GM20000 (cell line): ENCODE measurements at regions not wholly inside any gene's neighbourhood (a gene's known extent, or its start where the extent isn't known, plus 50 kb on each side); places are given as distances from the start of the nearest gene placed in this dataset.

Experiments
- DNase-seq: peaks from one replicate; pipeline ENCODE4 v3.0.0; 2012; ENCODE audit warnings: low spot score
- CTCF ChIP-seq: IDR thresholded peaks from 2 replicates; pipeline ENCODE4 v1.5.1; 2012; ENCODE audit warnings: mild to moderate bottlenecking, control low read depth; ENCODE audit errors: extremely low read depth, missing control alignments

- TF ChIP-seq CTCF: no peak
- no peak for DNase-seq
Observed at GRCh38 chr12:41709463-41710285, 435.0 kb downstream of the GXYLT1 start.

- DNase-seq: no peak
- TF ChIP-seq CTCF: no peak
Observed at GRCh38 chr12:41709012-41709411, 435.7 kb downstream of the GXYLT1 start.

- no peak for TF ChIP-seq CTCF
- DNase-seq: no peak
Observed at GRCh38 chr12:41706376-41706775, 438.3 kb downstream of the GXYLT1 start.

- TF ChIP-seq CTCF: no peak
- no peak for DNase-seq
Observed at GRCh38 chr12:41701943-41702601, 442.6 kb downstream of the GXYLT1 start.

- DNase-seq: no peak
- no peak for TF ChIP-seq CTCF
Observed at GRCh38 chr12:41700940-41701339, 443.7 kb downstream of the GXYLT1 start.

- DNase-seq: no peak
- no peak for TF ChIP-seq CTCF
Observed at GRCh38 chr12:41699658-41700057, 445.0 kb downstream of the GXYLT1 start.

- DNase-seq: no peak
- no peak for TF ChIP-seq CTCF
Observed at GRCh38 chr12:41697161-41697560, 447.5 kb downstream of the GXYLT1 start.
